ENCODE measurements at regions not wholly inside any gene's neighbourhood (a gene's known extent, or its start where the extent isn't known, plus 50 kb on each side); places are given as distances from the start of the nearest gene placed in this dataset.
A peak's percentile ranks its signal among the peaks of the same experiment; 100 is the strongest.

DNA sequence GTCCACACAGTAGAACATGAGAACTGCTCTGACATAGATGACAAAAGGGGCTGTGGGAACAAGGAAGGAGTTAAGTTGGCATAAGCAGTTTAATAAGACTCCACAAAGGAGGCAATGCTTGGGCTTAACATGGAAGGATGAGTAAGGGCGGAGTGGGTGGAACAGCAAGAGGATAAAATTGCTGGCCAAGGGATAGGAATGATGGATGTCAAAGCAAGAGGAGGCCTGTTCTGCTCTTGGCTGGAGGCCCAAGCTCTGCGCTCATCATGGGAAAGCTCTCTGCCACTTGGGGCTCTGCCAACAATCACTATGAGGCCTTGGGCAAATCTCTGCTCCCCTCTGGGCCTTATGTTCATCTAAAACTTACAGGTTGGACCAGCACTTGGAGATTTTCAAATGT is 98.3 kb upstream of the CAMK1G start:
- no peaks in the 10 kb centered on the region for H3K79me2 ChIP-seq (ENCODE audit: insufficient read depth, low read length)
- no peaks in the 10 kb centered on the region for H3K27me3 ChIP-seq (ENCODE audit: insufficient read depth, low read length)
- no peaks in the 10 kb centered on the region for H4K20me1 ChIP-seq (ENCODE audit: insufficient read depth, low read length)
- peaks cover 1% of the 10 kb centered on the region for H3K9me3 Mint-ChIP-seq (ENCODE audit: unreplicated experiment)
- no peak overlapping the region for H2AFZ ChIP-seq (ENCODE audit: low read depth, low read length)
- no peak overlapping the region for H3K27ac ChIP-seq (ENCODE audit: low read depth, low read length)
- no peak overlapping the region for H3K4me3 ChIP-seq (ENCODE audit: insufficient read depth, low read depth, low read length)
- no peak overlapping the region for H3K9ac ChIP-seq (ENCODE audit: low read length)
- no peaks in the 10 kb centered on the region for H3K36me3 Mint-ChIP-seq (ENCODE audit: low read depth, unreplicated experiment)
- FAIRE-seq = no peak
- H3K27ac Mint-ChIP-seq (ENCODE audit: unreplicated experiment) = no peak overlapping the region
- peaks cover 12% of the 10 kb centered on the region for H3K27me3 Mint-ChIP-seq (ENCODE audit: low read depth, unreplicated experiment)
- peak; percentile 45 for DNase-seq (ENCODE audit: low read depth)
- peaks cover 8% of the 10 kb centered on the region for H3K4me1 Mint-ChIP-seq (ENCODE audit: low read depth, unreplicated experiment)
- no peaks in the 10 kb centered on the region for H3K36me3 ChIP-seq (ENCODE audit: insufficient read depth, low read length)
- peaks cover 5% of the 10 kb centered on the region for H3K4me1 ChIP-seq (ENCODE audit: insufficient read depth, low read length)
- no peak for TF ChIP-seq EZH2 (IDR thresholded peaks at IDR 0.05; ENCODE audit: insufficient read depth, low read length)
- TF ChIP-seq, protein P1, sequence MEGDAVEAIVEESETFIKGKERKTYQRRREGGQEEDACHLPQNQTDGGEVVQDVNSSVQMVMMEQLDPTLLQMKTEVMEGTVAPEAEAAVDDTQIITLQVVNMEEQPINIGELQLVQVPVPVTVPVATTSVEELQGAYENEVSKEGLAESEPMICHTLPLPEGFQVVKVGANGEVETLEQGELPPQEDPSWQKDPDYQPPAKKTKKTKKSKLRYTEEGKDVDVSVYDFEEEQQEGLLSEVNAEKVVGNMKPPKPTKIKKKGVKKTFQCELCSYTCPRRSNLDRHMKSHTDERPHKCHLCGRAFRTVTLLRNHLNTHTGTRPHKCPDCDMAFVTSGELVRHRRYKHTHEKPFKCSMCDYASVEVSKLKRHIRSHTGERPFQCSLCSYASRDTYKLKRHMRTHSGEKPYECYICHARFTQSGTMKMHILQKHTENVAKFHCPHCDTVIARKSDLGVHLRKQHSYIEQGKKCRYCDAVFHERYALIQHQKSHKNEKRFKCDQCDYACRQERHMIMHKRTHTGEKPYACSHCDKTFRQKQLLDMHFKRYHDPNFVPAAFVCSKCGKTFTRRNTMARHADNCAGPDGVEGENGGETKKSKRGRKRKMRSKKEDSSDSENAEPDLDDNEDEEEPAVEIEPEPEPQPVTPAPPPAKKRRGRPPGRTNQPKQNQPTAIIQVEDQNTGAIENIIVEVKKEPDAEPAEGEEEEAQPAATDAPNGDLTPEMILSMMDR (IDR thresholded peaks at IDR 0.05; ENCODE audit: insufficient read depth, low read depth, low read length) = no peak
- no peak overlapping the region for H3K4me3 Mint-ChIP-seq (ENCODE audit: unreplicated experiment)
- H3K4me2 ChIP-seq (ENCODE audit: low read length) = no peak overlapping the region
- H3K9me3 ChIP-seq (ENCODE audit: insufficient read depth, low read depth, low read length) = no peaks in the 10 kb centered on the region

- Histone ChIP-seq H3K9me3 (ENCODE audit: insufficient read depth, low read depth, low read length) (no peaks in the 10 kb centered on the region), H3K4me1 (ENCODE audit: insufficient read depth, low read length) (peaks cover 5% of the 10 kb centered on the region), H3K4me2 (ENCODE audit: low read length) (no peak overlapping the region), H3K27me3 (ENCODE audit: insufficient read depth, low read length) (no peaks in the 10 kb centered on the region), H3K9ac (ENCODE audit: low read length) (no peak overlapping the region), H3K4me3 (ENCODE audit: insufficient read depth, low read depth, low read length) (no peak overlapping the region), H4K20me1 (ENCODE audit: insufficient read depth, low read length) (no peaks in the 10 kb centered on the region), H2AFZ (ENCODE audit: low read depth, low read length) (no peak overlapping the region), H3K79me2 (ENCODE audit: insufficient read depth, low read length) (no peaks in the 10 kb centered on the region), H3K27ac (ENCODE audit: low read depth, low read length) (no peak overlapping the region), H3K36me3 (ENCODE audit: insufficient read depth, low read length) (no peaks in the 10 kb centered on the region)
- no peak for FAIRE-seq
- TF ChIP-seq, protein P1 (IDR thresholded peaks at IDR 0.05; ENCODE audit: insufficient read depth, low read depth, low read length) = no peak
- no peak for TF ChIP-seq EZH2 (IDR thresholded peaks at IDR 0.05; ENCODE audit: insufficient read depth, low read length)
- Mint-ChIP-seq H3K9me3 (ENCODE audit: unreplicated experiment) (peaks cover 1% of the 10 kb centered on the region), H3K4me1 (ENCODE audit: low read depth, unreplicated experiment) (peaks cover 8% of the 10 kb centered on the region), H3K36me3 (ENCODE audit: low read depth, unreplicated experiment) (no peaks in the 10 kb centered on the region), H3K27me3 (ENCODE audit: low read depth, unreplicated experiment) (peaks cover 10% of the 10 kb centered on the region), H3K27ac (ENCODE audit: unreplicated experiment) (no peak overlapping the region), H3K4me3 (ENCODE audit: unreplicated experiment) (no peak overlapping the region)
- DNase-seq (ENCODE audit: low read depth) = no peak
Measured at GRCh38 chr1:209485751-209486150, 97.8 kb upstream of the CAMK1G start.

GRCh38 chr1:209486861-209487593 is 96.5 kb upstream of the CAMK1G start:
- Histone ChIP-seq H3K9ac (ENCODE audit: low read length) (no peak overlapping the region), H3K27ac (ENCODE audit: low read depth, low read length) (no peak overlapping the region), H3K27me3 (ENCODE audit: insufficient read depth, low read length) (no peaks in the 10 kb centered on the region), H3K79me2 (ENCODE audit: insufficient read depth, low read length) (no peaks in the 10 kb centered on the region), H3K4me1 (ENCODE audit: insufficient read depth, low read length) (peaks cover 5% of the 10 kb centered on the region), H3K36me3 (ENCODE audit: insufficient read depth, low read length) (no peaks in the 10 kb centered on the region), H3K9me3 (ENCODE audit: insufficient read depth, low read depth, low read length) (no peaks in the 10 kb centered on the region), H3K4me3 (ENCODE audit: insufficient read depth, low read depth, low read length) (no peak overlapping the region), H3K4me2 (ENCODE audit: low read length) (no peak overlapping the region), H4K20me1 (ENCODE audit: insufficient read depth, low read length) (no peaks in the 10 kb centered on the region), H2AFZ (ENCODE audit: low read depth, low read length) (no peak overlapping the region)
- H3K9me3 Mint-ChIP-seq (ENCODE audit: unreplicated experiment) = peaks cover 1% of the 10 kb centered on the region
- peaks cover 5% of the 10 kb centered on the region for H3K27me3 Mint-ChIP-seq (ENCODE audit: low read depth, unreplicated experiment)
- H3K27ac Mint-ChIP-seq (ENCODE audit: unreplicated experiment) = no peak overlapping the region
- no peaks in the 10 kb centered on the region for H3K36me3 Mint-ChIP-seq (ENCODE audit: low read depth, unreplicated experiment)
- FAIRE-seq (no peak), DNase-seq (ENCODE audit: low read depth) (peak; percentile 12)
- H3K4me1 Mint-ChIP-seq (ENCODE audit: low read depth, unreplicated experiment) = peaks cover 8% of the 10 kb centered on the region
- H3K4me3 Mint-ChIP-seq (ENCODE audit: unreplicated experiment) = no peak overlapping the region
- TF ChIP-seq, protein P1 (IDR thresholded peaks at IDR 0.05; ENCODE audit: insufficient read depth, low read depth, low read length) = no peak
- TF ChIP-seq EZH2 (IDR thresholded peaks at IDR 0.05; ENCODE audit: insufficient read depth, low read length) = no peak
